ENCODE measurements at regions not wholly inside any gene's neighbourhood (a gene's known extent, or its start where the extent isn't known, plus 50 kb on each side); places are given as distances from the start of the nearest gene placed in this dataset.

- TF ChIP-seq CTCF (IDR thresholded peaks at IDR 0.05): no peak
- no peak for TF ChIP-seq ZFX (IDR thresholded peaks at IDR 0.05; ENCODE audit: borderline replicate concordance)
These were observed 162.6 kb downstream of the RTL3 start for GRCh38 chrX:78496483-78496882.
